WTC11 (cell line): ENCODE measurements at regions not wholly inside any gene's neighbourhood (a gene's known extent, or its start where the extent isn't known, plus 50 kb on each side); places are given as distances from the start of the nearest gene placed in this dataset.

Experiments
- ATAC-seq: fragments of 200-7000 bp; cut with Tn5 transposase; 2 replicates; pipeline ENCODE4 v1.10.0; 2021; ENCODE audit warnings: mild to moderate bottlenecking, moderate library complexity
- CTCF ChIA-PET: fragments of 300-600 bp; sonication (Branson Sonifier 250); formaldehyde crosslinking; loops from one replicate; lab custom pipeline; 2021; ENCODE audit warnings: antibody characterized with exemption; lab: Charles Lee
- POLR2A ChIA-PET: fragments of 350-600 bp; sonication (Branson Sonifier 250); formaldehyde crosslinking; loops from one replicate; lab custom pipeline; 2021; ENCODE audit warnings: antibody characterized with exemption; lab: Charles Lee
- DNase-seq: peaks from one replicate; pipeline ENCODE4 v3.0.0; 2021; ENCODE audit warnings: low spot score
- H3K27ac Mint-ChIP-seq: 2 replicates; pipeline ENCODE4 v1.8.0; 2021; ENCODE audit warnings: mixed read lengths
- H3K27me3 Mint-ChIP-seq: 2 replicates; pipeline ENCODE4 v1.8.0; 2021; ENCODE audit warnings: low read depth, mild to moderate bottlenecking, moderate library complexity, mixed read lengths
- H3K36me3 Mint-ChIP-seq: 2 replicates; pipeline ENCODE4 v1.8.0; 2021; ENCODE audit warnings: mixed read lengths
- H3K4me1 Mint-ChIP-seq: 2 replicates; pipeline ENCODE4 v1.8.0; 2022; ENCODE audit warnings: mixed read lengths
- H3K4me3 Mint-ChIP-seq: 2 replicates; pipeline ENCODE4 v1.8.0; 2021; ENCODE audit warnings: mild to moderate bottlenecking, moderate library complexity, mixed read lengths
- H3K9me3 Mint-ChIP-seq: 2 replicates; pipeline ENCODE4 v1.8.0; 2021; ENCODE audit warnings: mixed read lengths
- AFF4 ChIP-seq: sonication (generic); formaldehyde crosslinking; IDR thresholded peaks from 2 replicates; pipeline ENCODE4 v1.8.1; 2023; ENCODE audit warnings: mild to moderate bottlenecking, missing genetic modification reagents, borderline replicate concordance
- CREM ChIP-seq: sonication (generic); formaldehyde crosslinking; IDR thresholded peaks from 2 replicates; pipeline ENCODE4 v1.8.1; 2022; ENCODE audit warnings: mild to moderate bottlenecking, missing genetic modification reagents, moderate library complexity
- E2F4 ChIP-seq: sonication (generic); formaldehyde crosslinking; IDR thresholded peaks from 2 replicates; pipeline ENCODE4 v1.8.1; 2022; ENCODE audit warnings: low read depth, mild to moderate bottlenecking, moderate library complexity, missing genetic modification reagents, borderline replicate concordance
- ELF4 ChIP-seq: sonication (generic); formaldehyde crosslinking; IDR thresholded peaks from 2 replicates; pipeline ENCODE4 v1.8.1; 2022; ENCODE audit warnings: low read depth, mild to moderate bottlenecking, moderate library complexity, missing genetic modification reagents
- ESRRA ChIP-seq: sonication (generic); formaldehyde crosslinking; IDR thresholded peaks from 2 replicates; pipeline ENCODE4 v1.8.1; 2022; ENCODE audit warnings: mild to moderate bottlenecking, missing genetic modification reagents, borderline replicate concordance
- FOXJ3 ChIP-seq: sonication (generic); formaldehyde crosslinking; IDR thresholded peaks from 2 replicates; pipeline ENCODE4 v1.9.0; 2021; ENCODE audit warnings: missing genetic modification reagents, mild to moderate bottlenecking, borderline replicate concordance
- FOXP4 ChIP-seq: sonication (generic); formaldehyde crosslinking; IDR thresholded peaks from 2 replicates; pipeline ENCODE4 v1.8.0; 2022; ENCODE audit warnings: mild to moderate bottlenecking, missing genetic modification reagents
- MAX ChIP-seq: sonication (generic); formaldehyde crosslinking; IDR thresholded peaks from 2 replicates; pipeline ENCODE4 v1.8.0; 2022; ENCODE audit warnings: mild to moderate bottlenecking, missing genetic modification reagents
- NFATC4 ChIP-seq: fragments of 250-450 bp; sonication (Bioruptor Pico); IDR thresholded peaks from 2 replicates; pipeline ENCODE4 v1.9.0; 2021; ENCODE audit warnings: mild to moderate bottlenecking
- NFYB ChIP-seq: sonication (generic); formaldehyde crosslinking; conservative IDR thresholded peaks from 2 replicates; pipeline ENCODE4 v1.8.0; 2022; ENCODE audit warnings: low read depth, missing genetic modification reagents
- NR3C1 ChIP-seq: sonication (generic); formaldehyde crosslinking; conservative IDR thresholded peaks from 2 replicates; pipeline ENCODE4 v1.8.1; 2023; ENCODE audit warnings: low read depth, mild to moderate bottlenecking, missing genetic modification reagents
- OVOL2 ChIP-seq: fragments of 250-450 bp; sonication (Bioruptor Pico); IDR thresholded peaks from 2 replicates; pipeline ENCODE4 v1.9.0; 2021; ENCODE audit warnings: mild to moderate bottlenecking, borderline replicate concordance
- PRDM15 ChIP-seq: sonication (generic); formaldehyde crosslinking; IDR thresholded peaks from 2 replicates; pipeline ENCODE4 v1.8.0; 2022; ENCODE audit warnings: missing genetic modification reagents
- PREB ChIP-seq: sonication (generic); formaldehyde crosslinking; IDR thresholded peaks from 2 replicates; pipeline ENCODE4 v1.8.1; 2022; ENCODE audit warnings: mild to moderate bottlenecking, missing genetic modification reagents, moderate library complexity, borderline replicate concordance
- SMAD3 ChIP-seq: sonication (generic); formaldehyde crosslinking; IDR thresholded peaks from 2 replicates; pipeline ENCODE4 v1.8.0; 2022; ENCODE audit warnings: missing genetic modification reagents, mild to moderate bottlenecking, borderline replicate concordance
- TEAD4 ChIP-seq: sonication (generic); formaldehyde crosslinking; IDR thresholded peaks from 2 replicates; pipeline ENCODE4 v1.8.0; 2022; ENCODE audit warnings: mild to moderate bottlenecking, missing genetic modification reagents
- USF2 ChIP-seq: sonication (generic); formaldehyde crosslinking; IDR thresholded peaks from 2 replicates; pipeline ENCODE4 v1.8.1; 2023; ENCODE audit warnings: mild to moderate bottlenecking, missing genetic modification reagents, moderate library complexity
- ZNF219 ChIP-seq: sonication (generic); formaldehyde crosslinking; IDR thresholded peaks from 2 replicates; pipeline ENCODE4 v1.8.0; 2023; ENCODE audit warnings: missing genetic modification reagents, mild to moderate bottlenecking, borderline replicate concordance
- ZNF423 ChIP-seq: fragments of 250-450 bp; sonication (Bioruptor Pico); IDR thresholded peaks from 2 replicates; pipeline ENCODE4 v2.1.2; 2022; ENCODE audit warnings: mild to moderate bottlenecking, moderate library complexity

GRCh38 chr10:128576336-128576735 lies 450.1 kb upstream of the MKI67 start:
- ATAC-seq (no peak), DNase-seq (no peak)
- CTCF ChIA-PET: interaction anchor here (1.6 kb wide), 1 partner anchor 55 kb away, joined by 6 read pairs; no protein-coding TSS in a partner anchor
- Mint-ChIP-seq H3K27me3 (peaks cover 27% of the 10 kb centered on the region), H3K36me3 (peaks cover 12% of the 10 kb centered on the region), H3K4me1 (peaks cover 76% of the 10 kb centered on the region), H3K27ac (no peak overlapping the region), H3K4me3 (no peak overlapping the region), H3K9me3 (peaks cover 6% of the 10 kb centered on the region; the same call in 1 of the 2 replicates)
- POLR2A ChIA-PET: no interaction called here
- TF ChIP-seq ESRRA (no peak), NFATC4 (CRISPR knock-in tag) (no peak), FOXP4 (no peak)

GRCh38 chr10:128576943-128577670 lies 450.9 kb upstream of the MKI67 start:
- Mint-ChIP-seq H3K27ac (peak overlapping the region; percentile 61), H3K9me3 (peaks cover 6% of the 10 kb centered on the region; the same call in 1 of the 2 replicates), H3K36me3 (peaks cover 12% of the 10 kb centered on the region), H3K4me3 (no peak overlapping the region), H3K4me1 (peaks cover 72% of the 10 kb centered on the region), H3K27me3 (peaks cover 27% of the 10 kb centered on the region)
- peak; percentile 64 for ATAC-seq
- TF ChIP-seq ZNF219 (no peak), MAX (CRISPR knock-in tag) (peak; percentile 70), NR3C1 (no peak), TEAD4 (CRISPR knock-in tag) (no peak), OVOL2 (CRISPR knock-in tag) (no peak), ZNF423 (CRISPR knock-in tag) (no peak), USF2 (CRISPR knock-in tag) (no peak), FOXJ3 (CRISPR knock-in tag) (no peak), SMAD3 (CRISPR knock-in tag) (no peak), CREM (CRISPR knock-in tag) (no peak), E2F4 (CRISPR knock-in tag) (no peak), NFYB (CRISPR knock-in tag) (peak; percentile 22; the same call in 1 of the 2 replicates), PRDM15 (CRISPR knock-in tag) (no peak), AFF4 (CRISPR knock-in tag) (no peak), PREB (CRISPR knock-in tag) (no peak), ELF4 (CRISPR knock-in tag) (no peak), ESRRA (no peak)
- POLR2A ChIA-PET: no interaction called here
- CTCF ChIA-PET: interaction anchor here (1.6 kb wide), 1 partner anchor 54 kb away, joined by 6 read pairs; no protein-coding TSS in a partner anchor
- DNase-seq: no peak
